H9 (cell line): ENCODE measurements at regions not wholly inside any gene's neighbourhood (a gene's known extent, or its start where the extent isn't known, plus 50 kb on each side); places are given as distances from the start of the nearest gene placed in this dataset.

Experiments used
- DNase-seq: peaks from one replicate; pipeline ENCODE4 v3.0.0-alpha.2; 2017
- H2AFZ ChIP-seq: one replicate; pipeline ENCODE4 v1.6.1; 2013; ENCODE audit warnings: mild to moderate bottlenecking, low read length, control low read depth, moderate library complexity
- H2AK5ac ChIP-seq: 2 replicates; pipeline ENCODE4 v1.6.1; 2013; ENCODE audit warnings: low read length, control low read depth, mixed read lengths; ENCODE audit not compliant: insufficient read length
- H2BK120ac ChIP-seq: one replicate; pipeline ENCODE4 v1.6.1; 2013; ENCODE audit warnings: low read depth, mild to moderate bottlenecking, low read length, control low read depth, inconsistent platforms; ENCODE audit not compliant: poor library complexity, severe bottlenecking
- H2BK12ac ChIP-seq: 2 replicates; pipeline ENCODE4 v1.6.1; 2013; ENCODE audit warnings: low read length, control low read depth, mixed read lengths, low read depth; ENCODE audit not compliant: insufficient read length
- H2BK15ac ChIP-seq: 2 replicates; pipeline ENCODE4 v1.6.1; 2013; ENCODE audit warnings: low read depth, low read length, control low read depth
- H2BK20ac ChIP-seq: one replicate; pipeline ENCODE4 v1.6.1; 2013; ENCODE audit warnings: low read depth, mild to moderate bottlenecking, low read length, control low read depth, inconsistent platforms; ENCODE audit not compliant: poor library complexity, severe bottlenecking
- H2BK5ac ChIP-seq: 2 replicates; pipeline ENCODE4 v1.6.1; 2013; ENCODE audit warnings: low read length, control low read depth, mixed read lengths; ENCODE audit not compliant: insufficient read length
- H3K14ac ChIP-seq: 2 replicates; pipeline ENCODE4 v1.6.1; 2013; ENCODE audit warnings: low read length, control low read depth; ENCODE audit not compliant: insufficient read depth
- H3K18ac ChIP-seq: 2 replicates; pipeline ENCODE4 v1.6.1; 2013; ENCODE audit warnings: low read depth, mild to moderate bottlenecking, mixed read lengths, low read length, control low read depth; ENCODE audit not compliant: insufficient read length
- H3K23ac ChIP-seq: 2 replicates; pipeline ENCODE4 v1.6.1; 2013; ENCODE audit warnings: low read length, control low read depth, mixed read lengths, low read depth; ENCODE audit not compliant: insufficient read length
- H3K23me2 ChIP-seq: 2 replicates; pipeline ENCODE4 v1.6.1; 2013; ENCODE audit warnings: low read depth, mild to moderate bottlenecking, mixed read lengths, low read length, control low read depth; ENCODE audit not compliant: insufficient read length, poor library complexity, severe bottlenecking
- H3K27ac ChIP-seq: 2 replicates; pipeline ENCODE4 v1.5.1; 2013; ENCODE audit warnings: low read length, control low read depth, mixed read lengths, low read depth; ENCODE audit not compliant: insufficient read length
- H3K27me3 ChIP-seq: 2 replicates; pipeline ENCODE4 v1.6.1; 2013; ENCODE audit warnings: low read length, control low read depth, inconsistent platforms; ENCODE audit not compliant: insufficient read depth
- H3K4ac ChIP-seq: 2 replicates; pipeline ENCODE4 v1.6.1; 2013; ENCODE audit warnings: low read depth, mild to moderate bottlenecking, control low read depth, inconsistent platforms, low read length, moderate library complexity
- H3K4me1 ChIP-seq: 2 replicates; pipeline ENCODE4 v1.6.1; 2013; ENCODE audit warnings: low read length, control low read depth, inconsistent platforms; ENCODE audit not compliant: insufficient read depth
- H3K4me2 ChIP-seq: 2 replicates; pipeline ENCODE4 v1.6.1; 2013; ENCODE audit warnings: low read length, control low read depth, mixed read lengths; ENCODE audit not compliant: insufficient read length, insufficient read depth
- H3K56ac ChIP-seq: 2 replicates; pipeline ENCODE4 v1.6.1; 2013; ENCODE audit warnings: low read depth, mild to moderate bottlenecking, mixed read lengths, low read length, control low read depth; ENCODE audit not compliant: insufficient read length
- H3K79me1 ChIP-seq: 2 replicates; pipeline ENCODE4 v1.6.1; 2013; ENCODE audit warnings: low read depth, mild to moderate bottlenecking, moderate library complexity, low read length, control low read depth, inconsistent platforms; ENCODE audit not compliant: insufficient read depth, poor library complexity, severe bottlenecking
- H3K79me2 ChIP-seq: 2 replicates; pipeline ENCODE4 v1.6.1; 2013; ENCODE audit warnings: low read length, control low read depth, inconsistent platforms; ENCODE audit not compliant: insufficient read depth
- H3K9ac ChIP-seq: 2 replicates; pipeline ENCODE4 v1.6.1; 2013; ENCODE audit warnings: low read length, control low read depth, mixed read lengths; ENCODE audit not compliant: insufficient read length; ENCODE audit errors: extremely low read depth
- H3K9me3 ChIP-seq: one replicate; pipeline ENCODE4 v1.6.1; 2013; ENCODE audit warnings: low read depth, low read length, inconsistent platforms; ENCODE audit not compliant: control insufficient read depth
- H3T11ph ChIP-seq: one replicate; pipeline ENCODE4 v1.6.1; 2013; ENCODE audit warnings: mild to moderate bottlenecking, low read length, control low read depth, inconsistent platforms
- H4K20me1 ChIP-seq: one replicate; pipeline ENCODE4 v1.6.1; 2013; ENCODE audit not compliant: control insufficient read depth, insufficient read length, insufficient read depth
- H4K5ac ChIP-seq: 2 replicates; pipeline ENCODE4 v1.6.1; 2013; ENCODE audit warnings: low read depth, mild to moderate bottlenecking, mixed read lengths, low read length, control low read depth; ENCODE audit not compliant: insufficient read length
- H4K8ac ChIP-seq: replicated peaks from 2 replicates; pipeline ENCODE4 v1.6.1; 2013; ENCODE audit warnings: low read length, control low read depth, mixed read lengths, low read depth; ENCODE audit not compliant: insufficient read length
- H4K91ac ChIP-seq: 2 replicates; pipeline ENCODE4 v1.6.1; 2013; ENCODE audit warnings: low read depth, mild to moderate bottlenecking, moderate library complexity, mixed read lengths, low read length, control low read depth; ENCODE audit not compliant: insufficient read length
- H3K27ac Mint-ChIP-seq, 3 experiments: 2 replicates in 2 of 3; 3 replicates in 1 of 3; pipeline ENCODE4 v1.8.0; 2020 to 2021; ENCODE audit warnings: mixed read lengths in 3 of 3, mild to moderate bottlenecking in 1 of 3, moderate library complexity in 1 of 3
- H3K27me3 Mint-ChIP-seq: 2 replicates; pipeline ENCODE4 v1.8.0; 2021; ENCODE audit warnings: low read depth, mild to moderate bottlenecking, moderate library complexity, mixed read lengths
- H3K36me3 Mint-ChIP-seq, 3 experiments: 2 replicates in 2 of 3; 3 replicates in 1 of 3; pipeline ENCODE4 v1.8.0; 2020 to 2021; ENCODE audit warnings: low read depth in 3 of 3, mixed read lengths in 3 of 3; ENCODE audit not compliant: insufficient read depth in 1 of 3
- H3K4me1 Mint-ChIP-seq, 2 experiments: 2 replicates each; pipeline ENCODE4 v1.8.0; 2020; ENCODE audit warnings: mixed read lengths in 2 of 2
- H3K4me3 Mint-ChIP-seq, 2 experiments: 2 replicates in 1 of 2; 3 replicates in 1 of 2; pipeline ENCODE4 v1.8.0; 2020 to 2021; ENCODE audit warnings: mild to moderate bottlenecking in 2 of 2, mixed read lengths in 2 of 2, moderate library complexity in 1 of 2
- H3K9me3 Mint-ChIP-seq, 2 experiments: 2 replicates in 1 of 2; 3 replicates in 1 of 2; pipeline ENCODE4 v1.8.0; 2020; ENCODE audit warnings: mild to moderate bottlenecking in 2 of 2, mixed read lengths in 2 of 2, moderate library complexity in 1 of 2
- WGBS: extraction: QIAGEN DNeasy Blood & Tissue Kit; methylation state at CpG from one replicate; pipeline ENCODE4 v1.1.7; 2013; ENCODE audit warnings: missing lambda C conversion rate, low lambda C conversion rate, mixed read lengths; ENCODE audit not compliant: insufficient read length; ENCODE audit errors: extremely low coverage; 5-methylcytosine and 5-hydroxymethylcytosine counted together
- TF ChIP-seq, protein P1 (sequence below): fragments of 200-600 bp; sonication (generic); conservative IDR thresholded peaks from 3 replicates; pipeline ENCODE4 v1.8.0; 2021; ENCODE audit warnings: antibody characterized with exemption, mild to moderate bottlenecking

DNA sequence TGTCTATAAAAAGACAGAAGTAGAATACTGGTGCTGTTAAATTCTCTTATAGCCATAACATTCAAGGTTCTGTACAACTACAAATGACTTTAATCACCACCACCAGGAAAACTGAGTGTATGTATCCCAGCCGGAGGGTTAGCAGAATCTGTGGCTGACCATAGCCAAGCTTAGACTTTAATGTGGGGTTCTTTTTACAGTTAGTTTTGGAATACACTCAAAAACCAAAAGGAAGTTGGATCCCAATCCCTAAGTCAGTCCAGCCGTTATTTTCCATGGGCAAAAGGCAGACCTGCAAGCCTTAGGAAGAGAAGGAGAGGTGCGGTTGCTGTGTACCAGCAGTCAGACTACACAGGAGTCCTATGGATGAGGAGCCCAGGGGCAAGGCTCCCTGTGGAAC, 179.8 kb downstream of the ENC1 start:
- Histone ChIP-seq H4K8ac (no peak overlapping the region), H2AFZ (no peak overlapping the region), H3K4ac (no peak overlapping the region), H3K27me3 (no peaks in the 10 kb centered on the region), H3K18ac (no peak overlapping the region), H3T11ph (no peak overlapping the region), H3K56ac (no peak overlapping the region), H2BK15ac (no peak overlapping the region), H3K14ac (no peak overlapping the region), H3K79me2 (no peaks in the 10 kb centered on the region), H4K20me1 (no peaks in the 10 kb centered on the region), H3K4me1 (no peaks in the 10 kb centered on the region), H2BK120ac (no peak overlapping the region), H3K23me2 (no peaks in the 10 kb centered on the region), H3K23ac (no peak overlapping the region), H2AK5ac (no peak overlapping the region), H3K79me1 (no peaks in the 10 kb centered on the region), H2BK20ac (no peak overlapping the region), H2BK5ac (no peak overlapping the region), H2BK12ac (no peak overlapping the region), H3K27ac (no peak overlapping the region), H3K4me2 (no peak overlapping the region), H3K9me3 (no peaks in the 10 kb centered on the region), H4K91ac (no peak overlapping the region), H3K9ac (no peak overlapping the region), H4K5ac (no peak overlapping the region)
- Mint-ChIP-seq H3K9me3 (no peaks in the 10 kb centered on the region; a peak in 1 of 5 replicates), H3K27me3 (no peaks in the 10 kb centered on the region), H3K4me1 (no peaks in the 10 kb centered on the region), H3K27ac (no peak overlapping the region), H3K36me3 (no peaks in the 10 kb centered on the region), H3K4me3 (no peak overlapping the region)
- no CpG with 5 or more reads among the region's 3 CpGs for WGBS
- no peak for DNase-seq
- TF ChIP-seq, protein P1, sequence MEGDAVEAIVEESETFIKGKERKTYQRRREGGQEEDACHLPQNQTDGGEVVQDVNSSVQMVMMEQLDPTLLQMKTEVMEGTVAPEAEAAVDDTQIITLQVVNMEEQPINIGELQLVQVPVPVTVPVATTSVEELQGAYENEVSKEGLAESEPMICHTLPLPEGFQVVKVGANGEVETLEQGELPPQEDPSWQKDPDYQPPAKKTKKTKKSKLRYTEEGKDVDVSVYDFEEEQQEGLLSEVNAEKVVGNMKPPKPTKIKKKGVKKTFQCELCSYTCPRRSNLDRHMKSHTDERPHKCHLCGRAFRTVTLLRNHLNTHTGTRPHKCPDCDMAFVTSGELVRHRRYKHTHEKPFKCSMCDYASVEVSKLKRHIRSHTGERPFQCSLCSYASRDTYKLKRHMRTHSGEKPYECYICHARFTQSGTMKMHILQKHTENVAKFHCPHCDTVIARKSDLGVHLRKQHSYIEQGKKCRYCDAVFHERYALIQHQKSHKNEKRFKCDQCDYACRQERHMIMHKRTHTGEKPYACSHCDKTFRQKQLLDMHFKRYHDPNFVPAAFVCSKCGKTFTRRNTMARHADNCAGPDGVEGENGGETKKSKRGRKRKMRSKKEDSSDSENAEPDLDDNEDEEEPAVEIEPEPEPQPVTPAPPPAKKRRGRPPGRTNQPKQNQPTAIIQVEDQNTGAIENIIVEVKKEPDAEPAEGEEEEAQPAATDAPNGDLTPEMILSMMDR: no peak
